Neural cell (in vitro differentiated cells): ENCODE measurements at regions not wholly inside any gene's neighbourhood (a gene's known extent, or its start where the extent isn't known, plus 50 kb on each side); places are given as distances from the start of the nearest gene placed in this dataset.

Experiments
- H2AFZ ChIP-seq: fragments of 200-600, 300-800 bp; sonication (generic), shearing (Covaris generic); 2 replicates; pipeline ENCODE4 v1.6.0; 2014; ENCODE audit warnings: low read depth, mild to moderate bottlenecking, antibody characterized with exemption, low read length, moderate library complexity
- H3F3A ChIP-seq: fragments of 200-600 bp; shearing (Covaris generic); 2 replicates; pipeline ENCODE4 v1.6.1; 2016; ENCODE audit warnings: mild to moderate bottlenecking, moderate library complexity, mixed read lengths, antibody characterized with exemption, low read length; ENCODE audit not compliant: insufficient read depth, poor library complexity, severe bottlenecking
- H3K27ac ChIP-seq: fragments of 200-600, 300-800 bp; sonication (generic), shearing (Covaris generic); 2 replicates; pipeline ENCODE4 v1.5.1; 2014; ENCODE audit warnings: mild to moderate bottlenecking, low read length, moderate library complexity
- H3K27me3 ChIP-seq: fragments of 300-800, 200-600 bp; sonication (generic), shearing (Covaris generic); 2 replicates; pipeline ENCODE4 v1.6.0; 2014; ENCODE audit warnings: mild to moderate bottlenecking, low read depth, low read length, moderate library complexity; ENCODE audit not compliant: insufficient read depth
- H3K36me3 ChIP-seq: fragments of 300-800, 200-600 bp; sonication (generic), shearing (Covaris generic); 2 replicates; pipeline ENCODE4 v1.5.1; 2014; ENCODE audit warnings: mild to moderate bottlenecking, antibody characterized with exemption, low read length, moderate library complexity; ENCODE audit not compliant: insufficient read depth
- H3K4me2 ChIP-seq: fragments of 300-800, 200-600 bp; sonication (generic), shearing (Covaris generic); 2 replicates; pipeline ENCODE4 v1.6.0; 2014; ENCODE audit warnings: mild to moderate bottlenecking, low read length
- H3K4me3 ChIP-seq: fragments of 300-800, 200-600 bp; sonication (generic), shearing (Covaris generic); 2 replicates; pipeline ENCODE4 v1.5.1; 2014; ENCODE audit warnings: mild to moderate bottlenecking, low read length, moderate library complexity
- H3K79me2 ChIP-seq: fragments of 200-600 bp; shearing (Covaris generic); replicated peaks from 2 replicates; pipeline ENCODE4 v1.6.0; 2014; ENCODE audit warnings: mild to moderate bottlenecking, low read length, moderate library complexity; ENCODE audit not compliant: insufficient read depth
- H3K9ac ChIP-seq: fragments of 300-800, 200-600 bp; sonication (generic), shearing (Covaris generic); 2 replicates; pipeline ENCODE4 v1.6.1; 2016; ENCODE audit warnings: mild to moderate bottlenecking, low read length, mixed read lengths
- H3K9me2 ChIP-seq: fragments of 200-600 bp; shearing (Covaris generic); 2 replicates; pipeline ENCODE4 v1.6.1; 2016; ENCODE audit warnings: mild to moderate bottlenecking, low read length, mixed read lengths; ENCODE audit not compliant: insufficient read depth
- H3K9me3 ChIP-seq: fragments of 200-600, 300-800 bp; sonication (generic), shearing (Covaris generic); 2 replicates; pipeline ENCODE4 v1.6.1; 2016; ENCODE audit warnings: mild to moderate bottlenecking, mixed run types, low read length, moderate library complexity, mixed read lengths
- H4K20me1 ChIP-seq: fragments of 200-600 bp; shearing (Covaris generic); 2 replicates; pipeline ENCODE4 v1.6.1; 2016; ENCODE audit warnings: mild to moderate bottlenecking, mixed run types; ENCODE audit not compliant: insufficient read depth
- EP300 ChIP-seq: fragments of 450-650 bp; conservative IDR thresholded peaks from 2 replicates; pipeline ENCODE4 v1.6.1; 2014; ENCODE audit warnings: antibody characterized with exemption, mild to moderate bottlenecking, moderate library complexity; ENCODE audit not compliant: poor library complexity, severe bottlenecking
- EZH2 ChIP-seq: fragments of 200-600, 300-800 bp; shearing (Covaris generic), sonication (generic); IDR thresholded peaks from 2 replicates; pipeline ENCODE4 v1.6.1; 2014; ENCODE audit warnings: antibody characterized with exemption, low read length, borderline replicate concordance, mild to moderate bottlenecking; ENCODE audit not compliant: insufficient read depth, poor library complexity, severe bottlenecking
- MXI1 ChIP-seq: fragments of 450-650 bp; conservative IDR thresholded peaks from 2 replicates; pipeline ENCODE4 v1.6.1; 2014; ENCODE audit warnings: antibody characterized with exemption, mild to moderate bottlenecking; ENCODE audit not compliant: poor library complexity, severe bottlenecking
- POLR2AphosphoS5 ChIP-seq: IDR thresholded peaks from 2 replicates; pipeline ENCODE4 v1.6.1; 2012
- RAD21 ChIP-seq: fragments of 450-650 bp; conservative IDR thresholded peaks from 2 replicates; pipeline ENCODE4 v1.6.1; 2014; ENCODE audit warnings: antibody characterized with exemption, mild to moderate bottlenecking, moderate library complexity
- SMC3 ChIP-seq: fragments of 450-650 bp; conservative IDR thresholded peaks from 2 replicates; pipeline ENCODE4 v1.6.1; 2014; ENCODE audit warnings: antibody characterized with exemption, mild to moderate bottlenecking, moderate library complexity; ENCODE audit not compliant: poor library complexity
- TAF1 ChIP-seq: IDR thresholded peaks from 2 replicates; pipeline ENCODE4 v1.6.1; 2012; ENCODE audit warnings: low read depth
- TF ChIP-seq, protein P1 (sequence below): fragments of 450-650 bp; IDR thresholded peaks from 2 replicates; pipeline ENCODE4 v1.5.1; 2014; ENCODE audit warnings: antibody characterized with exemption, mild to moderate bottlenecking, moderate library complexity; ENCODE audit not compliant: poor library complexity, severe bottlenecking
- TF ChIP-seq, protein P2 (sequence below): IDR thresholded peaks from 2 replicates; pipeline ENCODE4 v1.6.1; 2012; ENCODE audit warnings: borderline replicate concordance

DNA sequence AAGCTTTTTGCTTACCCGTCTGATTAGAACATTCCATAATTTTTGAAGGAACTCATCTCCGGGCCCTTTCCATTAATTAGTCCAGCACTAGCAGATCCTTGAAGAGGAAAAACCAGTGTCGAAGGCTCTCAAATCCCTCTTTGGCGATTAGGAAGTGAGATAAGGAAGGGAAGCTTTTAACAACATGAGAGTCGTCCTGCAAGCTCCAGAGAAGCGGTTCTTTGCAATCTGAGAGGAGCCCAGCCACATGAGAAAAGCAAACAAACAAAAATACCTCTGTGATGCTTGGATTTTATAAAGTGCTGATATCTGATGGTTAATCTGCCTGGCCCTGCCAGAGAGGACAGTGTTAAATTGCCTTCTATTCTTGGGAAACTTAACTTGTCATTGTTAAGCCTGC is 339.8 kb upstream of the SALL1 start:
- H3K27me3 ChIP-seq: no peaks in the 10 kb centered on the region
- no peaks in the 10 kb centered on the region for H3K79me2 ChIP-seq
- H3K27ac ChIP-seq: no peak overlapping the region
- H3K4me2 ChIP-seq: no peak overlapping the region
- H3K9ac ChIP-seq: no peak overlapping the region
- no peaks in the 10 kb centered on the region for H4K20me1 ChIP-seq
- no peaks in the 10 kb centered on the region for H3K36me3 ChIP-seq
- H2AFZ ChIP-seq: no peak overlapping the region
- H3K9me3 ChIP-seq: no peaks in the 10 kb centered on the region
- no peaks in the 10 kb centered on the region for H3K9me2 ChIP-seq
- TF ChIP-seq RAD21: no peak
- TF ChIP-seq, protein P1, sequence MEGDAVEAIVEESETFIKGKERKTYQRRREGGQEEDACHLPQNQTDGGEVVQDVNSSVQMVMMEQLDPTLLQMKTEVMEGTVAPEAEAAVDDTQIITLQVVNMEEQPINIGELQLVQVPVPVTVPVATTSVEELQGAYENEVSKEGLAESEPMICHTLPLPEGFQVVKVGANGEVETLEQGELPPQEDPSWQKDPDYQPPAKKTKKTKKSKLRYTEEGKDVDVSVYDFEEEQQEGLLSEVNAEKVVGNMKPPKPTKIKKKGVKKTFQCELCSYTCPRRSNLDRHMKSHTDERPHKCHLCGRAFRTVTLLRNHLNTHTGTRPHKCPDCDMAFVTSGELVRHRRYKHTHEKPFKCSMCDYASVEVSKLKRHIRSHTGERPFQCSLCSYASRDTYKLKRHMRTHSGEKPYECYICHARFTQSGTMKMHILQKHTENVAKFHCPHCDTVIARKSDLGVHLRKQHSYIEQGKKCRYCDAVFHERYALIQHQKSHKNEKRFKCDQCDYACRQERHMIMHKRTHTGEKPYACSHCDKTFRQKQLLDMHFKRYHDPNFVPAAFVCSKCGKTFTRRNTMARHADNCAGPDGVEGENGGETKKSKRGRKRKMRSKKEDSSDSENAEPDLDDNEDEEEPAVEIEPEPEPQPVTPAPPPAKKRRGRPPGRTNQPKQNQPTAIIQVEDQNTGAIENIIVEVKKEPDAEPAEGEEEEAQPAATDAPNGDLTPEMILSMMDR: no peak
- H3F3A ChIP-seq: no peaks in the 10 kb centered on the region
- no peak overlapping the region for H3K4me3 ChIP-seq

DNA sequence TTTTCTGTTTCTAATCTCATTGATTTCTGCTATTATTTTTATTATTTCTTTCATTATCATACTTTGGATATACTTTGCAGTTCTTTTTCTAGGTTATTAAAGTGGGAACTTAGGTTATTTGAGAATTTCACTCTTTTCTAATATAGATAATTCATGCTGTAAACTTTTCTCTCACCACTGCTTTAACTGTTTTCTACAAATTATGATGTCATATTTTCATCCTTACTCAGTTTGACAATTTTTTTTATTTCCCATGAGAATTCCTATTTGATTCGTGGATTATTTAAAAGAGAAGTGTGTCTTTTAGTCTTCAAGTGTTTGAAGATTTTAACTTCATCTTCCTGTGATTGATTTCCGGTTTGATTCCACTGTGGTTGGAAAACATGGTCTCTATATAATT is 336.8 kb upstream of the SALL1 start:
- no peak overlapping the region for H2AFZ ChIP-seq
- no peaks in the 10 kb centered on the region for H3K9me2 ChIP-seq
- H3K79me2 ChIP-seq: no peaks in the 10 kb centered on the region
- H3K27ac ChIP-seq: no peak overlapping the region
- H3K27me3 ChIP-seq: no peaks in the 10 kb centered on the region
- TF ChIP-seq, protein P1: no peak
- TF ChIP-seq TAF1 (no peak), EZH2 (no peak), SMC3 (no peak), MXI1 (no peak), POLR2AphosphoS5 (no peak), RAD21 (no peak), EP300 (no peak)
- TF ChIP-seq, protein P2, sequence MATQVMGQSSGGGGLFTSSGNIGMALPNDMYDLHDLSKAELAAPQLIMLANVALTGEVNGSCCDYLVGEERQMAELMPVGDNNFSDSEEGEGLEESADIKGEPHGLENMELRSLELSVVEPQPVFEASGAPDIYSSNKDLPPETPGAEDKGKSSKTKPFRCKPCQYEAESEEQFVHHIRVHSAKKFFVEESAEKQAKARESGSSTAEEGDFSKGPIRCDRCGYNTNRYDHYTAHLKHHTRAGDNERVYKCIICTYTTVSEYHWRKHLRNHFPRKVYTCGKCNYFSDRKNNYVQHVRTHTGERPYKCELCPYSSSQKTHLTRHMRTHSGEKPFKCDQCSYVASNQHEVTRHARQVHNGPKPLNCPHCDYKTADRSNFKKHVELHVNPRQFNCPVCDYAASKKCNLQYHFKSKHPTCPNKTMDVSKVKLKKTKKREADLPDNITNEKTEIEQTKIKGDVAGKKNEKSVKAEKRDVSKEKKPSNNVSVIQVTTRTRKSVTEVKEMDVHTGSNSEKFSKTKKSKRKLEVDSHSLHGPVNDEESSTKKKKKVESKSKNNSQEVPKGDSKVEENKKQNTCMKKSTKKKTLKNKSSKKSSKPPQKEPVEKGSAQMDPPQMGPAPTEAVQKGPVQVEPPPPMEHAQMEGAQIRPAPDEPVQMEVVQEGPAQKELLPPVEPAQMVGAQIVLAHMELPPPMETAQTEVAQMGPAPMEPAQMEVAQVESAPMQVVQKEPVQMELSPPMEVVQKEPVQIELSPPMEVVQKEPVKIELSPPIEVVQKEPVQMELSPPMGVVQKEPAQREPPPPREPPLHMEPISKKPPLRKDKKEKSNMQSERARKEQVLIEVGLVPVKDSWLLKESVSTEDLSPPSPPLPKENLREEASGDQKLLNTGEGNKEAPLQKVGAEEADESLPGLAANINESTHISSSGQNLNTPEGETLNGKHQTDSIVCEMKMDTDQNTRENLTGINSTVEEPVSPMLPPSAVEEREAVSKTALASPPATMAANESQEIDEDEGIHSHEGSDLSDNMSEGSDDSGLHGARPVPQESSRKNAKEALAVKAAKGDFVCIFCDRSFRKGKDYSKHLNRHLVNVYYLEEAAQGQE: no peak
- no peaks in the 10 kb centered on the region for H4K20me1 ChIP-seq
- H3K36me3 ChIP-seq: no peaks in the 10 kb centered on the region
- no peak overlapping the region for H3K4me2 ChIP-seq
- H3K4me3 ChIP-seq: no peak overlapping the region
- H3K9me3 ChIP-seq: no peaks in the 10 kb centered on the region
- H3K9ac ChIP-seq: no peak overlapping the region
- no peaks in the 10 kb centered on the region for H3F3A ChIP-seq
